Astrocyte of the spinal cord (primary cell): ENCODE measurements at regions not wholly inside any gene's neighbourhood (a gene's known extent, or its start where the extent isn't known, plus 50 kb on each side); places are given as distances from the start of the nearest gene placed in this dataset.

Source experiments
- DNase-seq: peaks from one replicate; pipeline ENCODE4 v3.0.0; 2011; ENCODE audit warnings: low read depth, low spot score
- H3K4me3 ChIP-seq: 2 replicates; pipeline ENCODE4 v1.5.1; 2011; ENCODE audit warnings: low read depth, mild to moderate bottlenecking, low read length, moderate library complexity
- in situ Hi-C: cut with HindIII; loops from 2 replicates; pipeline ENCODE4 v1.10.0; 2017; ENCODE audit warnings: low sequenced_read_pairs
- TF ChIP-seq, protein P1 (sequence below): IDR thresholded peaks from 2 replicates; pipeline ENCODE4 v1.5.1; 2012; ENCODE audit warnings: low read depth, mild to moderate bottlenecking, low read length, inconsistent platforms

GRCh38 chr7:66528652-66529051, 100.0 kb upstream of the KCTD7 start:
- no peak for DNase-seq
- TF ChIP-seq, protein P1, sequence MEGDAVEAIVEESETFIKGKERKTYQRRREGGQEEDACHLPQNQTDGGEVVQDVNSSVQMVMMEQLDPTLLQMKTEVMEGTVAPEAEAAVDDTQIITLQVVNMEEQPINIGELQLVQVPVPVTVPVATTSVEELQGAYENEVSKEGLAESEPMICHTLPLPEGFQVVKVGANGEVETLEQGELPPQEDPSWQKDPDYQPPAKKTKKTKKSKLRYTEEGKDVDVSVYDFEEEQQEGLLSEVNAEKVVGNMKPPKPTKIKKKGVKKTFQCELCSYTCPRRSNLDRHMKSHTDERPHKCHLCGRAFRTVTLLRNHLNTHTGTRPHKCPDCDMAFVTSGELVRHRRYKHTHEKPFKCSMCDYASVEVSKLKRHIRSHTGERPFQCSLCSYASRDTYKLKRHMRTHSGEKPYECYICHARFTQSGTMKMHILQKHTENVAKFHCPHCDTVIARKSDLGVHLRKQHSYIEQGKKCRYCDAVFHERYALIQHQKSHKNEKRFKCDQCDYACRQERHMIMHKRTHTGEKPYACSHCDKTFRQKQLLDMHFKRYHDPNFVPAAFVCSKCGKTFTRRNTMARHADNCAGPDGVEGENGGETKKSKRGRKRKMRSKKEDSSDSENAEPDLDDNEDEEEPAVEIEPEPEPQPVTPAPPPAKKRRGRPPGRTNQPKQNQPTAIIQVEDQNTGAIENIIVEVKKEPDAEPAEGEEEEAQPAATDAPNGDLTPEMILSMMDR, result no peak
- no peak overlapping the region for H3K4me3 ChIP-seq
- in situ Hi-C loops, result no loop called here

DNA sequence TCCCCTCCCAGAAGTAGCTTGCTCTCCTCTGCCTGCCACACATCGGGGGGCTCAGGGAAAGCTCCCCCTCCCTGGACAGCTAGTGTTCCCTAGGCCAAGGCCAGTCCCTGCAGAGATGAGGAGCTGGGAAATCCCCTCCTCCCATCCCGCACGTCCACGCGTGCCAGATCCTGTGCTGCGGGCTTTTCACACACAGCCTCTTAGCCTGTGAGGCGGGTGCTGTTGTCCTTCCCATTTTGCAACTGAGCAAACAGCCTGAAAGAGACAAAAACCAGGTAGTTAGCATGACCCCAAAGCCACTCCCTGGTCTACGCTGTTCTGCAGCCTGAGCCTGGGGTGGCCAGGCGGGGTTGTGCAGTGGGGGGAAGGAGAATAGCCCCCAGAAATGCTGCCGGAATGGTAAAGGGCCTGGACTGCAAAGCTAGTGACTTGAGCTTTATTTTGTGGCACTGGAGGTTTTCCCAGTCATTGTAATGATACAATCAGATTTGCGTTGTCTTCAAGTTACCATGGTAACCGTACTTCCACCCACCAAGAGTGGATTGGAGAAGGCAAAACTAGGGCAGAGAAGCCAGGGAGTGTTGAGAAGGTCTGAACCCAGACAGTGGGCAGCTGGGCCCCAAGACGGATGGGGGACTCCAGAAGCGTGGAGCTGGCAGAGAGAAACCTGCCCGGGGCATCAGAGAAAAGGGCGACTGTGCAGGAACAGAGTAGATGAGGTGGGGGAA, 98.6 kb upstream of the KCTD7 start:
- DNase-seq, result peak; percentile 29
- H3K4me3 ChIP-seq, result no peak overlapping the region
- in situ Hi-C loops, result no loop called here
- TF ChIP-seq, protein P1, result no peak

GRCh38 chr7:66535414-66536329, 93.0 kb upstream of the KCTD7 start:
- no peak for DNase-seq
- TF ChIP-seq, protein P1, result no peak
- no peak overlapping the region for H3K4me3 ChIP-seq
- in situ Hi-C loops, result no loop called here

GRCh38 chr7:66537380-66537779, 91.3 kb upstream of the KCTD7 start:
- H3K4me3 ChIP-seq, result no peak overlapping the region
- in situ Hi-C loops, result no loop called here
- TF ChIP-seq, protein P1, result no peak
- DNase-seq, result no peak

DNA sequence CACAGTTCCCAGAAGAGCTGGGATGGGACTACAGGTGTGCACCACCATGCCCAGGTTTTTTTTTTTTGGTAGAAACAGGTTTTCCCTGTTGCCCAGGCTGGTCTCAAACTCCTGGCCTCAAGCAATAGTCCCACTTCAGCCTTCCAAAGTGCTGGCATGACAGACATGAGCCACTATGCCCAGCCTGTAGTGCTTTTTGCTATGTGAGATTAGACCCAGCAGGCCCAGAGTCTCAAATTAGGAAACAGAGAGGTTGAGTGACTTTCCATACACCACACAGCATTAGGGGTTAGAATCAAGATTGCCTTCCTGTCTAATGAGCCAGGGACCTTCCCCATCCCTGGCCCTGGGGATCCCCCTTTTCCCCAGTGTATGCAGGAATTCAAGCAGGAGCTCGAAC, 90.8 kb upstream of the KCTD7 start:
- DNase-seq, result no peak
- in situ Hi-C loops, result no loop called here
- no peak overlapping the region for H3K4me3 ChIP-seq
- TF ChIP-seq, protein P1, result no peak

- H3K4me3 ChIP-seq, result no peak overlapping the region
- DNase-seq, result no peak
- in situ Hi-C loops, result no loop called here
- TF ChIP-seq, protein P1, result no peak
Observed at GRCh38 chr7:66539264-66539623, 89.4 kb upstream of the KCTD7 start.
